Gastroesophageal sphincter (tissue), 4 donors: ENCODE measurements at regions not wholly inside any gene's neighbourhood (a gene's known extent, or its start where the extent isn't known, plus 50 kb on each side); places are given as distances from the start of the nearest gene placed in this dataset.
"Not testable (repeated sequence)": the region's sequence is repeated elsewhere in the genome, so short reads cannot be mapped to it uniquely, and the experiment has no call there.

Experiments
- ATAC-seq: fragments of 150-250 bp; one replicate; pipeline ENCODE4 v1.9.1; 2016; ENCODE audit warnings: mild to moderate bottlenecking, moderate library complexity
- H3K27ac ChIP-seq, 4 donors: fragments of 200-600 bp; sonication (generic) in 3 of 4; 1 replicate in 3 of 4; 2 replicates in 1 of 4; pipeline ENCODE4 v1.5.1; 2016 to 2019
- H3K27me3 ChIP-seq: fragments of 200-600 bp; sonication (generic); one replicate; pipeline ENCODE4 v1.5.1; 2019
- H3K36me3 ChIP-seq, 2 donors: fragments of 200-600 bp; sonication (generic); one replicate each; pipeline ENCODE4 v1.5.1; 2019; ENCODE audit warnings: control low read depth in 1 of 2
- H3K4me1 ChIP-seq, 3 donors: fragments of 200-600 bp; sonication (generic); 1 replicate in 2 of 3; 2 replicates in 1 of 3; pipeline ENCODE4 v1.5.1; 2016 to 2019; ENCODE audit warnings: control low read depth in 2 of 3
- H3K4me3 ChIP-seq, 2 donors: fragments of 200-600 bp; sonication (generic); one replicate each; pipeline ENCODE4 v1.5.1; 2019; ENCODE audit warnings: mild to moderate bottlenecking in 1 of 2, moderate library complexity in 1 of 2
- H3K9me3 ChIP-seq, 3 donors: fragments of 200-600 bp; sonication (generic); one replicate each; pipeline ENCODE4 v1.5.1; 2017 to 2019; ENCODE audit warnings: control low read depth in 2 of 3
- CTCF ChIP-seq, 4 experiments: fragments of 200-600 bp in 2 of 4; fragments of 450-650 bp in 2 of 4; sonication (generic) in 1 of 4; IDR thresholded peaks; one replicate each; pipeline ENCODE4 v1.5.1; 2017 to 2019; ENCODE audit warnings: antibody characterized with exemption in 4 of 4, mild to moderate bottlenecking in 2 of 4, moderate library complexity in 2 of 4
- EP300 ChIP-seq: sonication (generic); formaldehyde crosslinking; IDR thresholded peaks from one replicate; pipeline ENCODE4 v1.6.1; 2017; ENCODE audit warnings: antibody characterized with exemption, mild to moderate bottlenecking
- POLR2A ChIP-seq, 2 donors: fragments of 450-650 bp; IDR thresholded peaks; one replicate each; pipeline ENCODE4 v1.6.1; 2017; ENCODE audit warnings: antibody characterized with exemption in 2 of 2, mild to moderate bottlenecking in 2 of 2, moderate library complexity in 1 of 2
- POLR2AphosphoS5 ChIP-seq: sonication (generic); formaldehyde crosslinking; IDR thresholded peaks from one replicate; pipeline ENCODE4 v1.6.1; 2017; ENCODE audit warnings: antibody characterized with exemption
- WGBS, 2 donors: methylation state at CpG; one replicate each; pipeline ENCODE4 v1.1.5; 2018; ENCODE audit warnings: low coverage in 1 of 2; 5-methylcytosine and 5-hydroxymethylcytosine counted together

DNA sequence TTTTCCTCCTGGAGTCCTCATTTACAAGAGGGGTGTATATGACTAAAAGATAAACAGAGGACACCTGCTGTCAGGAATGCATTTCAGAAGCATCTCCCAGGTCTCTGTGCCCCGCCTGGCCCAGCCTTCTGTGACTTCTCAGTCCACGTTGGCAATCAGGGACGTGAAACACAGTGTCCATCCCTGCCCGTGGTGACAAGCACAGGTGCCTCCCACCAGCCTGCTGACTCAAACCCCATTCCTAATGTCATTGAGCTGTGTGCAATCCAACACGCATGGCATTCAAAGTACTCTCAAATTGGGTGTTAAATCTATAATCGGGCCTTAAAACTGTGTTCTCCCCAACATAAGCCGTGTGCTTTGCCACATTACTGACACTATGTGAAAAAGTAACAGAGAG, 343.2 kb downstream of the EIPR1 start:
- Histone ChIP-seq H3K27me3 (peaks cover 8% of the 10 kb centered on the region), H3K27ac (no peak overlapping the region), H3K4me1 (no peaks in the 10 kb centered on the region), H3K36me3 (no peaks in the 10 kb centered on the region), H3K4me3 (no peak overlapping the region), H3K9me3 (peaks cover 0 to 12% (median 0%) of the 10 kb centered on the region in 3 donors)
- TF ChIP-seq EP300, result no peak
- no peak for TF ChIP-seq POLR2AphosphoS5
- TF ChIP-seq POLR2A (IDR thresholded peaks at IDR 0.05), result no peak
- TF ChIP-seq CTCF (IDR thresholded peaks at IDR 0.05), result no peak
- ATAC-seq, result no peak
- WGBS, 2 donors, result 30 to 100% methylated on average over 2 to 3 of the region's 7 CpGs

DNA sequence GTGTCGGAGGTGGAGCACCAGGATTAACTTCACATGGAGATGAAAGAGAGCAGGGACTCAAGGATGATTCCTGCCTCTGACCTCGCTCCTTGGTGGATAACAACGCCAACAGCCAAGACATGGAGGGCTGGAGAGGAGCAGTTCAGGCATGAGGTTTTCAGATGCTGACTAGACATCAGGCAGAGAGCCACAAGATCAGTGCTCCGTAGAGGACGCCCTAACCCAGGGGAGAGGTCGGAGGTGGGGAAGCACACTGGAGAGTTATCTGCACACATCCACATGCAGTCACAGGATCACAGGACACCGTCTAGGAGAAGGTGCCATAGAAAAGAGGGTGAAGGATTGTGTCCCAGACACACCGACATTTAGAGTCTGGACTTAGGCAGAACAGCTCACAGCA, 344.3 kb downstream of the EIPR1 start:
- Histone ChIP-seq H3K27ac (no peak overlapping the region), H3K36me3 (no peaks in the 10 kb centered on the region), H3K4me1 (no peaks in the 10 kb centered on the region), H3K4me3 (no peak overlapping the region), H3K9me3 (peaks cover 0 to 12% (median 0%) of the 10 kb centered on the region in 3 donors), H3K27me3 (peaks cover 5% of the 10 kb centered on the region)
- 70 to 90% methylated on average over 5 to 8 of the region's 8 CpGs for WGBS, 2 donors
- TF ChIP-seq POLR2AphosphoS5 (no peak), EP300 (no peak), POLR2A (IDR thresholded peaks at IDR 0.05) (no peak), CTCF (IDR thresholded peaks at IDR 0.05) (no peak)
- no peak for ATAC-seq

DNA sequence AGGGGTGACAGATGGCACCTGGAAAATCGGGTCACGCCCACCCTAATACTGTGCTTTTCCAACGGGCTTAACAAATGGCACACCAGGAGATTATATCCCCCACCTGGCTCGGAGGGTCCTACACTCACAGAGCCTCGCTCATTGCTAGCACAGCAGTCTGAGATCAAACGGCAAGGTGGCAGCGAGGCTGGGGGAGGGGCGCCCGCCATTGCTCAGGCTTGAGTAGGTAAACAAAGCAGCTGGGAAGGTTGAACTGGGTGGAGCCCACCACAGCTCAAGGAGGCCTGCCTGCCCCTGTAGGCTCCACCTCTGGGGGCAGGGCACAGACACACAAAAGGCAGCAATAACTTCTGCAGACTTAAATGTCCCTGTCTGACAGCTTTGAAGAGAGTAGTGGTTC, 346.8 kb downstream of the EIPR1 start:
- H3K4me3 ChIP-seq, H3K36me3 ChIP-seq, H3K27me3 ChIP-seq, ATAC-seq, H3K4me1 ChIP-seq, H3K27ac ChIP-seq: not testable (repeated sequence)
- peaks cover 0 to 21% (median 0%) of the 10 kb centered on the region in 3 donors for H3K9me3 ChIP-seq
- 100% methylated on average over 1 of the region's 9 CpGs; no CpG with 5 or more reads in 1 of the 2 donors for WGBS, 2 donors

DNA sequence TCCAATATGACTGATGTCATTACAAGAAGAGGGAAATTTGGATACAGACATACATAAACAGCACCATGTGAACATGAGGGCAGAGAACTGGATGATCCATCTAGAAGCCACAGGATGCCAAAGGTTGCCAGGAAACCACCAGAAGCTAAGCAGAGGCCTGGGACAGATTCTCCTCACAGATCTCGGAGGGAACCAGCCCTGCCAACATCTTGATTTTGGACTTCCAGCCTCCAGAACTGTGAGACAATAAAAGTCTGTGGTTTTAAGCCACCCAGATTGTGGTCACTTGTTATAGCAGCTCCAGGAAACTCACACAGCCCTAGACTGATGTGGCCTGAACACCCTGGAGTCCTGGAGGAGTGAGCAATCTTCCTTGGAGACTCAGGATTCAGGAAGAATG, 351.6 kb downstream of the EIPR1 start:
- H3K4me3 ChIP-seq, result no peak overlapping the region
- no peak for ATAC-seq
- H3K27ac ChIP-seq, result no peak overlapping the region
- no peak for TF ChIP-seq EP300
- TF ChIP-seq POLR2A (IDR thresholded peaks at IDR 0.05), result no peak
- no peak for TF ChIP-seq POLR2AphosphoS5
- TF ChIP-seq CTCF (IDR thresholded peaks at IDR 0.05), result no peak
- H3K36me3 ChIP-seq, result no peaks in the 10 kb centered on the region
- H3K27me3 ChIP-seq, result peaks cover 6% of the 10 kb centered on the region
- 40% methylated on average over 1 of the region's 1 CpG; no CpG with 5 or more reads in 1 of the 2 donors for WGBS, 2 donors
- H3K4me1 ChIP-seq, result no peaks in the 10 kb centered on the region
- H3K9me3 ChIP-seq, result peaks cover 0 to 20% (median 0%) of the 10 kb centered on the region in 3 donors

- H3K27ac ChIP-seq, result no peak overlapping the region
- TF ChIP-seq POLR2A (IDR thresholded peaks at IDR 0.05) (no peak), EP300 (no peak), POLR2AphosphoS5 (no peak), CTCF (IDR thresholded peaks at IDR 0.05) (no peak)
- ATAC-seq, result no peak
- H3K36me3 ChIP-seq, result no peaks in the 10 kb centered on the region
- peaks cover 6% of the 10 kb centered on the region for H3K27me3 ChIP-seq
- WGBS, 2 donors, result 32 to 62% methylated on average over 4 to 6 of the region's 6 CpGs
- H3K4me3 ChIP-seq, result no peak overlapping the region
- H3K4me1 ChIP-seq, result no peaks in the 10 kb centered on the region
- peaks cover 0 to 12% (median 0%) of the 10 kb centered on the region in 3 donors for H3K9me3 ChIP-seq
Measured at GRCh38 chr2:3025261-3025660, 352.4 kb downstream of the EIPR1 start.
